ENCODE measurements at regions not wholly inside any gene's neighbourhood (a gene's known extent, or its start where the extent isn't known, plus 50 kb on each side); places are given as distances from the start of the nearest gene placed in this dataset.
A peak's percentile ranks its signal among the peaks of the same experiment; 100 is the strongest.

GRCh38 chr20:63082939-63083735, 76.4 kb upstream of the BHLHE23 start:
- no peak for DNase-seq
- no peak for ATAC-seq
- peaks cover 16% of the 10 kb centered on the region for H3K27me3 ChIP-seq
- H3K36me3 ChIP-seq = no peaks in the 10 kb centered on the region
- no peak for TF ChIP-seq CTCF (IDR thresholded peaks at IDR 0.05)
- H3K4me1 ChIP-seq = no peaks in the 10 kb centered on the region
- intact Hi-C loops (cut with DNase I) = no loop called here
- no peak overlapping the region for H3K27ac ChIP-seq
- H3K9me3 ChIP-seq = no peaks in the 10 kb centered on the region
- no peak overlapping the region for H3K4me3 ChIP-seq

GRCh38 chr20:63082308-63082938, 75.7 kb upstream of the BHLHE23 start:
- no peak for TF ChIP-seq CTCF (IDR thresholded peaks at IDR 0.05)
- DNase-seq (peak; percentile 66), ATAC-seq (peak; percentile 34)
- Histone ChIP-seq H3K27me3 (peaks cover 9% of the 10 kb centered on the region), H3K27ac (no peak overlapping the region), H3K36me3 (no peaks in the 10 kb centered on the region), H3K9me3 (peaks cover 2% of the 10 kb centered on the region), H3K4me3 (no peak overlapping the region), H3K4me1 (no peaks in the 10 kb centered on the region)
- intact Hi-C loops (cut with DNase I) = no loop called here

GRCh38 chr20:63081831-63082230, 75.1 kb upstream of the BHLHE23 start:
- no peak overlapping the region for H3K27ac ChIP-seq
- H3K4me1 ChIP-seq = no peaks in the 10 kb centered on the region
- H3K27me3 ChIP-seq = peaks cover 7% of the 10 kb centered on the region
- TF ChIP-seq CTCF (IDR thresholded peaks at IDR 0.05) = no peak
- DNase-seq = peak; percentile 26
- intact Hi-C loops (cut with DNase I) = no loop called here
- peaks cover 7% of the 10 kb centered on the region for H3K9me3 ChIP-seq
- no peaks in the 10 kb centered on the region for H3K36me3 ChIP-seq
- no peak overlapping the region for H3K4me3 ChIP-seq
- ATAC-seq = no peak

GRCh38 chr20:63081351-63081750, 74.6 kb upstream of the BHLHE23 start:
- intact Hi-C loops (cut with DNase I) = no loop called here
- Histone ChIP-seq H3K4me1 (no peaks in the 10 kb centered on the region), H3K27ac (no peak overlapping the region), H3K27me3 (peaks cover 7% of the 10 kb centered on the region), H3K4me3 (no peak overlapping the region), H3K36me3 (no peaks in the 10 kb centered on the region), H3K9me3 (peaks cover 7% of the 10 kb centered on the region)
- DNase-seq = peak; percentile 28
- no peak for TF ChIP-seq CTCF (IDR thresholded peaks at IDR 0.05)
- no peak for ATAC-seq

- Histone ChIP-seq H3K4me3 (no peak overlapping the region), H3K9me3 (peaks cover 7% of the 10 kb centered on the region), H3K36me3 (no peaks in the 10 kb centered on the region), H3K4me1 (no peaks in the 10 kb centered on the region), H3K27ac (no peak overlapping the region), H3K27me3 (peaks cover 7% of the 10 kb centered on the region)
- ATAC-seq (no peak), DNase-seq (no peak)
- intact Hi-C loops (cut with DNase I) = no loop called here
- TF ChIP-seq CTCF (IDR thresholded peaks at IDR 0.05) = no peak
Observed at GRCh38 chr20:63080811-63081210, 74.0 kb upstream of the BHLHE23 start.
